GM12873 (cell line): ENCODE measurements at regions not wholly inside any gene's neighbourhood (a gene's known extent, or its start where the extent isn't known, plus 50 kb on each side); places are given as distances from the start of the nearest gene placed in this dataset.

Experiments
- CTCF ChIP-seq: IDR thresholded peaks from 2 replicates; pipeline ENCODE4 v1.5.1; 2012; ENCODE audit warnings: low read depth, mild to moderate bottlenecking, moderate library complexity, low read length, control low read depth; ENCODE audit not compliant: insufficient read depth; ENCODE audit errors: missing control alignments

GRCh38 chr10:9561821-9562505 lies 1455.7 kb upstream of the CELF2 start:
- no peak for TF ChIP-seq CTCF

GRCh38 chr10:9577746-9578145 lies 1439.9 kb upstream of the CELF2 start:
- TF ChIP-seq CTCF, result no peak

GRCh38 chr10:9579110-9579705 lies 1438.5 kb upstream of the CELF2 start:
- TF ChIP-seq CTCF, result no peak

GRCh38 chr10:9596368-9596920 lies 1421.2 kb upstream of the CELF2 start:
- TF ChIP-seq CTCF, result no peak

- no peak for TF ChIP-seq CTCF
These were observed 1414.7 kb upstream of the CELF2 start for GRCh38 chr10:9602998-9603397.

GRCh38 chr10:9603972-9604371 lies 1413.7 kb upstream of the CELF2 start:
- no peak for TF ChIP-seq CTCF

GRCh38 chr10:9605231-9605630 lies 1412.4 kb upstream of the CELF2 start:
- TF ChIP-seq CTCF, result no peak
